B cell (primary cell): ENCODE measurements at regions not wholly inside any gene's neighbourhood (a gene's known extent, or its start where the extent isn't known, plus 50 kb on each side); places are given as distances from the start of the nearest gene placed in this dataset.

Source experiments
- ATAC-seq: fragments of 200-7000 bp; cut with Tn5 transposase; one replicate; pipeline ENCODE4 v1.10.0; 2021; ENCODE audit warnings: low read depth, mild to moderate bottlenecking, moderate number of reproducible peaks, moderate library complexity
- CTCF ChIA-PET: fragments of 350-600 bp; sonication (Branson Sonifier 250); formaldehyde crosslinking; loops from one replicate; lab custom pipeline; 2021; ENCODE audit warnings: antibody characterized with exemption, inconsistent platforms; lab: Charles Lee
- POLR2A ChIA-PET: fragments of 350-600 bp; sonication (Branson Sonifier 250); formaldehyde crosslinking; loops from one replicate; lab custom pipeline; 2021; ENCODE audit warnings: antibody characterized with exemption; lab: Charles Lee
- DNase-seq: peaks from one replicate; pipeline ENCODE4 v3.0.0; 2013
- H2AFZ ChIP-seq: 2 replicates; pipeline ENCODE4 v1.6.1; 2012; ENCODE audit warnings: mild to moderate bottlenecking, low read depth, low read length; ENCODE audit not compliant: insufficient read depth, poor library complexity, severe bottlenecking
- H3K27ac ChIP-seq, 2 donors: 1 replicate in 1 of 2; 2 replicates in 1 of 2; pipeline ENCODE4 v1.5.1; 2012 to 2013; ENCODE audit warnings: low read length in 2 of 2, mild to moderate bottlenecking in 2 of 2, moderate library complexity in 1 of 2
- H3K27me3 ChIP-seq, 4 experiments: fragments of 200-600 bp in 1 of 4; sonication (generic) in 1 of 4; replicated peaks in 1 of 4; 1 replicate in 2 of 4; 2 replicates in 2 of 4; pipeline versions ENCODE4 v1.6.1 to v1.7.0; 2013 to 2016; ENCODE audit warnings: low read length in 3 of 4, mild to moderate bottlenecking in 2 of 4, mixed read lengths in 1 of 4, moderate library complexity in 1 of 4; ENCODE audit not compliant: insufficient read depth in 4 of 4, control insufficient read depth in 3 of 4; ENCODE audit errors: control extremely low read depth in 1 of 4
- H3K36me3 ChIP-seq, 2 experiments: replicated peaks in 1 of 2; 1 replicate in 1 of 2; 2 replicates in 1 of 2; pipeline versions ENCODE4 v1.6.1 to v1.7.1; 2013; ENCODE audit warnings: low read length in 1 of 2; ENCODE audit not compliant: insufficient read depth in 2 of 2, control insufficient read depth in 1 of 2; ENCODE audit errors: control extremely low read depth in 1 of 2, extremely low read depth in 1 of 2
- H3K4me1 ChIP-seq, 2 donors: fragments of 200-600 bp in 1 of 2; sonication (generic) in 1 of 2; 1 replicate in 1 of 2; 2 replicates in 1 of 2; pipeline versions ENCODE4 v1.5.1 to v1.6.1; 2013 to 2017; ENCODE audit warnings: low read length in 2 of 2; ENCODE audit not compliant: control insufficient read depth in 2 of 2, insufficient read depth in 2 of 2
- H3K4me2 ChIP-seq: replicated peaks from 2 replicates; pipeline ENCODE3; 2012; ENCODE audit warnings: mild to moderate bottlenecking, low read depth, low read length; ENCODE audit not compliant: poor library complexity, severe bottlenecking
- H3K4me3 ChIP-seq, 5 experiments: fragments of 200-600 bp in 1 of 5; sonication (generic) in 1 of 5; 1 replicate in 3 of 5; 2 replicates in 2 of 5; pipeline versions ENCODE4 v1.5.1 to v1.7.0; 2011 to 2016; ENCODE audit warnings: low read length in 4 of 5, mild to moderate bottlenecking in 4 of 5, low read depth in 2 of 5, control low read depth in 1 of 5, moderate library complexity in 1 of 5; ENCODE audit not compliant: insufficient read depth in 1 of 5; ENCODE audit errors: control extremely low read depth in 1 of 5, extremely low read depth in 1 of 5
- H3K79me2 ChIP-seq: fragments of 200-600 bp; sonication (generic); one replicate; pipeline ENCODE4 v1.6.0; 2016; ENCODE audit warnings: low read length; ENCODE audit not compliant: control insufficient read depth, insufficient read depth
- H3K9ac ChIP-seq: fragments of 200-600 bp; sonication (generic); 2 replicates; pipeline ENCODE4 v1.6.1; 2017; ENCODE audit warnings: mild to moderate bottlenecking, low read length, moderate library complexity
- H3K9me3 ChIP-seq, 3 donors: one replicate each; pipeline versions ENCODE4 v1.6.1 to v1.7.1; 2013; ENCODE audit warnings: low read length in 2 of 3; ENCODE audit not compliant: control insufficient read depth in 2 of 3, insufficient read depth in 1 of 3; ENCODE audit errors: control extremely low read depth in 1 of 3
- H4K20me1 ChIP-seq: 2 replicates; pipeline ENCODE4 v1.6.0; 2012; ENCODE audit warnings: mild to moderate bottlenecking, low read length; ENCODE audit not compliant: insufficient read depth, control insufficient read depth, poor library complexity, severe bottlenecking
- H3K27ac Mint-ChIP-seq: one replicate; pipeline ENCODE4 v1.8.0; 2021; ENCODE audit warnings: mixed read lengths
- H3K27me3 Mint-ChIP-seq: one replicate; pipeline ENCODE4 v1.8.0; 2021; ENCODE audit warnings: mixed read lengths
- H3K4me1 Mint-ChIP-seq: one replicate; pipeline ENCODE4 v1.8.0; 2021; ENCODE audit warnings: mixed read lengths
- H3K4me3 Mint-ChIP-seq: one replicate; pipeline ENCODE4 v1.8.0; 2021; ENCODE audit warnings: mixed read lengths
- H3K9me3 Mint-ChIP-seq: one replicate; pipeline ENCODE4 v1.8.0; 2022; ENCODE audit warnings: mixed read lengths; ENCODE audit not compliant: insufficient read depth
- CTCF ChIP-seq: fragments of 200-600 bp; IDR thresholded peaks from one replicate; pipeline ENCODE4 v1.8.0; 2022; ENCODE audit warnings: antibody characterized with exemption, mild to moderate bottlenecking
- EZH2 ChIP-seq: IDR thresholded peaks from 2 replicates; pipeline ENCODE4 v1.6.1; 2012; ENCODE audit warnings: borderline replicate concordance, low read depth, mild to moderate bottlenecking, moderate library complexity, low read length; ENCODE audit not compliant: insufficient read depth, poor library complexity, severe bottlenecking
- WGBS: methylation state at CpG from one replicate; pipeline ENCODE4 v1.1.5; 2013; ENCODE audit warnings: missing lambda C conversion rate; ENCODE audit not compliant: insufficient coverage; 5-methylcytosine and 5-hydroxymethylcytosine counted together
- intact Hi-C: fragments of 100-400 bp; cut with micrococcal nuclease; formaldehyde crosslinking; loops from one replicate; pipeline ENCODE4 v1.10.0; 2022

GRCh38 chr3:160106905-160107861 lies 118.0 kb upstream of the C3orf80 start:
- Mint-ChIP-seq H3K9me3 (no peaks in the 10 kb centered on the region), H3K4me3 (no peak overlapping the region), H3K27me3 (no peaks in the 10 kb centered on the region), H3K4me1 (no peaks in the 10 kb centered on the region), H3K27ac (no peak overlapping the region)
- Histone ChIP-seq H3K9ac (no peak overlapping the region), H2AFZ (no peak overlapping the region), H3K27ac (no peak overlapping the region), H3K27me3 (no peaks in the 10 kb centered on the region), H3K4me3 (no peak overlapping the region), H3K36me3 (no peaks in the 10 kb centered on the region), H3K9me3 (no peaks in the 10 kb centered on the region), H3K4me2 (no peak overlapping the region), H4K20me1 (no peaks in the 10 kb centered on the region), H3K4me1 (no peaks in the 10 kb centered on the region), H3K79me2 (no peaks in the 10 kb centered on the region)
- intact Hi-C loops, result no loop called here
- ChIA-PET POLR2A (no interaction called here), CTCF (no interaction called here)
- TF ChIP-seq EZH2 (no peak), CTCF (no peak)
- DNase-seq (no peak), ATAC-seq (no peak)
- WGBS, result 89% methylated on average over 3 of the region's 7 CpGs

- no peaks in the 10 kb centered on the region for H4K20me1 ChIP-seq
- no peak for TF ChIP-seq EZH2
- TF ChIP-seq CTCF, result no peak
- Mint-ChIP-seq H3K4me1 (no peaks in the 10 kb centered on the region), H3K27me3 (peaks cover 6% of the 10 kb centered on the region), H3K4me3 (no peak overlapping the region), H3K9me3 (no peaks in the 10 kb centered on the region), H3K27ac (no peak overlapping the region)
- H3K27me3 ChIP-seq, result no peaks in the 10 kb centered on the region
- H3K4me1 ChIP-seq, result no peaks in the 10 kb centered on the region
- no peaks in the 10 kb centered on the region for H3K9me3 ChIP-seq
- WGBS, result no CpG with 5 or more reads among the region's 4 CpGs
- no peak overlapping the region for H3K4me3 ChIP-seq
- no peak overlapping the region for H3K4me2 ChIP-seq
- H3K9ac ChIP-seq, result no peak overlapping the region
- intact Hi-C loops, result no loop called here
- no peak overlapping the region for H2AFZ ChIP-seq
- no peak overlapping the region for H3K27ac ChIP-seq
- DNase-seq (no peak), ATAC-seq (no peak)
- ChIA-PET CTCF (no interaction called here), POLR2A (no interaction called here)
- no peaks in the 10 kb centered on the region for H3K79me2 ChIP-seq
- no peaks in the 10 kb centered on the region for H3K36me3 ChIP-seq
Observed at GRCh38 chr3:160108362-160108761, 116.9 kb upstream of the C3orf80 start.
